Choroid plexus epithelial cell (primary cell): ENCODE measurements at regions not wholly inside any gene's neighbourhood (a gene's known extent, or its start where the extent isn't known, plus 50 kb on each side); places are given as distances from the start of the nearest gene placed in this dataset.
A peak's percentile ranks its signal among the peaks of the same experiment; 100 is the strongest.

ENCODE experiments used
- DNase-seq: peaks from one replicate; pipeline ENCODE4 v3.0.0-alpha.2; 2010; ENCODE audit warnings: low read depth
- H3K4me3 ChIP-seq: 2 replicates; pipeline ENCODE4 v1.5.1; 2011; ENCODE audit warnings: low read depth, mild to moderate bottlenecking, control low read depth, low read length, moderate library complexity
- TF ChIP-seq, protein P1 (sequence below): conservative IDR thresholded peaks from 2 replicates; pipeline ENCODE4 v1.5.1; 2011; ENCODE audit warnings: low read depth, mild to moderate bottlenecking, control low read depth, inconsistent platforms, low read length, moderate library complexity

DNA sequence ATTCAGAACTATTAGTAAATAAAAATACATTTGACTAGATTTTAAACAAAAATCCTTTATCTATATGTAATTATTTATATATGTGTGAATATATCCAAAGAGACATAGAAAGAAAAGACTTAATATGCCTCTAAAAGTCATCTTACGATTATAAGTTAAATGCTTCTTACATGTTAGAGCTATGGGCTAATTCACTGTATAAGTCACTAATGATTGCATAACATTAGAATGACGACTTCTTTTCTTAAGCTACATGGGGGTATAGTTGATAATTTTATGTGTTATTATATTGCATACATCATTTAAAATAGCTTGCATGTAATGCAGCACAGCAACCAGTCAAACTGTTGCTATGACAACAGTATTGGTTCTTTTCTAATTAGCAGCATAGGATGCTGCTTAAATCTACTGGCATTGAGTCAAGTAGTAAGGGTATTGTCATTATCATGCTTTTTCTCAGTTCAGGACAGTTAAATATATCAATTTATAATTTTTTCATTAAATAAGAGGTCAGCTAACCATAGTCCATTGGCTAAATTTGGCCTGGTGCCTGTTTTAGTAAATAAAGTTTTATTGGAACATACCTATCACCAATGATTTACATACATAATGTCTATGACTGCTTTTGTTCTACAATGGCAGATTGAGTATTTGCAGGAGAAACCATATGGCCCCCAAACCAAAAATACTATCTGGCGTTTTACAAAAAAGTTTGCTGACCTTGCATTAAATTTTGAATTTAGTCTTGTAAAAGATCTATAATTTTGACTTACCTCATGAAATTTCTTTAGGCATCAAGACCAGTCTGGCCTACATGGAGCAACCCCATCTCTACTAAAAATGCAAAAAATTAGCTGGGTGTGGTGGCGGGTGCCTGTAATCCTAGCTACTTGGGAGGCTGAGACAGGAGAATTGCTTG lies 207.7 kb upstream of the ZSWIM2 start:
- DNase-seq = no peak
- TF ChIP-seq, protein P1, sequence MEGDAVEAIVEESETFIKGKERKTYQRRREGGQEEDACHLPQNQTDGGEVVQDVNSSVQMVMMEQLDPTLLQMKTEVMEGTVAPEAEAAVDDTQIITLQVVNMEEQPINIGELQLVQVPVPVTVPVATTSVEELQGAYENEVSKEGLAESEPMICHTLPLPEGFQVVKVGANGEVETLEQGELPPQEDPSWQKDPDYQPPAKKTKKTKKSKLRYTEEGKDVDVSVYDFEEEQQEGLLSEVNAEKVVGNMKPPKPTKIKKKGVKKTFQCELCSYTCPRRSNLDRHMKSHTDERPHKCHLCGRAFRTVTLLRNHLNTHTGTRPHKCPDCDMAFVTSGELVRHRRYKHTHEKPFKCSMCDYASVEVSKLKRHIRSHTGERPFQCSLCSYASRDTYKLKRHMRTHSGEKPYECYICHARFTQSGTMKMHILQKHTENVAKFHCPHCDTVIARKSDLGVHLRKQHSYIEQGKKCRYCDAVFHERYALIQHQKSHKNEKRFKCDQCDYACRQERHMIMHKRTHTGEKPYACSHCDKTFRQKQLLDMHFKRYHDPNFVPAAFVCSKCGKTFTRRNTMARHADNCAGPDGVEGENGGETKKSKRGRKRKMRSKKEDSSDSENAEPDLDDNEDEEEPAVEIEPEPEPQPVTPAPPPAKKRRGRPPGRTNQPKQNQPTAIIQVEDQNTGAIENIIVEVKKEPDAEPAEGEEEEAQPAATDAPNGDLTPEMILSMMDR = no peak
- no peak overlapping the region for H3K4me3 ChIP-seq

DNA sequence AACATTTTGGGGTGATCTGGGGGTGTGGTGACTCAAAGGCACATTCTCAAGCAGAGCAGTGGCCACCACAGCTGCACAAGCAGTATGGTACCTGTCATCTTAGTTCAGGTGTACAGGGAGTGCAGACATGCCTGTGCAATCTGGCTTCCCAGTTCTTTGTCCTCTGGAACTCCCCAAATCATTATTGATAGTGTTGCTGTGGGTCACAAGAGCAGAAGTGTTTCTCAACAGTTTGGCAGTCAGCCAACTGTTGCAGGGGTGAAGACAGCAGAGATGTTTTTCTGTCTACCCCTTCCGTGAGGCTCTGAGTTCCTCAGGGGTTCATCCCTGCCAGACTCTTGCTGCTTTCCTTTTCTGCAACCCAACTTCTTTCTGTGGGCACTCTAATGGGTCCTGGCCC lies 206.5 kb upstream of the ZSWIM2 start:
- no peak overlapping the region for H3K4me3 ChIP-seq
- TF ChIP-seq, protein P1 = no peak
- DNase-seq = peak; percentile 62

DNA sequence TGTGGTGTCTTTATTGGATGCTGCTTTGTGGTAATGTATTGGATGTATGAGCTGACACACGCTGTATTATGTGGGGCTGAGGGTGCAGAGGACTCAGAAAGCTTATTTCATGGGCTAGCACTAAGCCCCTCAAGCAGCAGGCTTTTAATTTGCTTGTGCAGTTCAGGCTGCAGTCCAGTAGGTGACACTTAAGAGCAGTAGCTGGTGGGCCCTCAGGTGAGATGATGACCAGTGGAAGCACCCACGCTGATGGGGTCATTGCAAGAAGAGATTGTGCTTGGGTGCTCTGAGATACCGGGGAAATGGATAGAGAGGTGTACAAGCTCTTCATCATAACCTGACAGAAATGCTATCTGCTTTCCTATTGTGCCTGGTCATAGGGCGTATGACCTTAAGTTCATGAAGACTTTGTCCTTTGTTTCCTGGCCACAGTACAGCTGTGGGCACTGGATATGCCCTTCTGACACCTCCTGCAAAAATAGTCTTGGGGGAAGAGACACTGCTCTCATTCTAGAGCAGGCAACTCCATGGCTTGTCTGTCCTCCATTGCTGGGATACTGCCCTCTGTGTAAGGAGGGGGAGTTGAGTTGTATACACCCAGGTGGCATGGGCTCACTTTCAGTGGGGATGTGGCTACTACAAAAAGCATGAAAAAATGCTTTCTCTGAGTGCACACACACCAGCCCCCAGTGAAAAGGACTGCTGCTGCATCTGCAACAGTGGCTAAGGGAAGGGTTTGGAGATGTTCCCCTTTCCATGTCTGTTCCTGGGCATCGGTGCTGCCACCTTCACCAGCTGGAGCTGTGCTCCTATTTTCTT lies 205.7 kb upstream of the ZSWIM2 start:
- no peak for DNase-seq
- no peak overlapping the region for H3K4me3 ChIP-seq
- TF ChIP-seq, protein P1 = peak; percentile 27

DNA sequence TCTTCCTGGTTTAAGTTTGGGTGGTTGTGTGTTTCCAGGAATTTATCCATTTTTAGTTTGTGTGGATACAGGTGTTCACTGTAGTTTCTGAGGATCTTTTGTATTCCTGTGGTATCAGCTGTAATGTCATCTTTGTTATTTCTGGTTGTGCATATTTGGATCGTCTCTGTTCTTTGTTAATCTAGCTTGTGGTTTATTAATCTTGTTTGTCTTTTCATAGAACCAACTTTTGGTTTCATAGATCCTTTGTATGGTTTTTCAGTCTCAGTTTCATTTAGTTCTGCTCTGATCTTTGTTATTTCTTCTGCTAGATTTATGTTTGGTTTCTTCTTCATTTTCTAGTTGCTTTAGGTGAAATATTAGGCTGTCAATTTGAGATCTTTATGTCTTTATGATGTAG lies 202.4 kb upstream of the ZSWIM2 start:
- H3K4me3 ChIP-seq = no peak overlapping the region
- DNase-seq = no peak
- TF ChIP-seq, protein P1 = no peak

DNA sequence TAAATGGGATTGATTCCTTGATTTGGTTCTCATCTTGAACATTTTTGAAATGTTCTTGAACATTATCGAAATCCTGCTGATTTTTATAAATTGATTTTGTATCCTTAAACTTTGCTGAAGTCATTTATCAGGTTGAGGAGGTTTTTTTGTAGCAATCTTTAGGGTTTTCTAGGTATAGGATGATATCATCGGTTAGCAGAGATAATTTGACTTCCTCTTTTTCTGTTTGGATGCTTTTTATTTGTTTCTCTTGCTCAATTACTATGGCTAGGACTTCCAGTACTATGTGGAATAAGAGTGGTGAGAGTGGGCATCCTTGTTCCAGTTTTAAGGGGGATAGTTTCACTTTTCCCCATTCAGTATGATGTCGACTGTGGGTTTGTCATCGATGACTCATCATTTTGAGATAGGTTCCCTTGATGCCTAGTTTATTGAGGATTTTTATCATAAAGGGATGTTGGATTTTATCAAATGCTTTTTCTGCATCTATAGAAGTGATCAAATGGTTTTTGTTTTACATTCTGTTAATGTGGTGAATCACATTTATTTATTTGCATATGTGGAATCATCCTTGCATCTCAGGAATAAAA lies 201.5 kb upstream of the ZSWIM2 start:
- TF ChIP-seq, protein P1 = no peak
- H3K4me3 ChIP-seq = no peak overlapping the region
- DNase-seq = peak; percentile 6

DNA sequence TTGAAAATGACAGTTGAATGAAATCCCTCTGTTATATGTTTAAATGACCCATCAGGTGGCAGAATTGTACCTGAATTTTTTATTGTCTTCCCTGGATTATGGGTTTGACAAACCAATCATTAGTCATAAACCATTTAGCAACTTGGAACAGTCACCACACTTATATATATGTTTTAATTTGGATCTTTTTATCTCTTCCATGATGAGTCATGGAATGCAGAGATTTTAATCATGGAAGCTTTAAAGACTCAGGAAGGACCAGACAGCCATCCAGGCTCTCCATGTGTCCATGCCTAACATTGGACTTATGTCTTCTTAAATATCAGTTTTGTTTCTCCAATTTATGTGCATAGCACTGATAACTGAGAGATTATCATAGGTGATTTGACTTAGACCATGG lies 188.3 kb upstream of the ZSWIM2 start:
- TF ChIP-seq, protein P1 = no peak

More for the DNA sequence above, 188.3 kb upstream of the ZSWIM2 start:
- DNase-seq = no peak
- no peak overlapping the region for H3K4me3 ChIP-seq
